RPMI7951 (cell line): ENCODE measurements at regions not wholly inside any gene's neighbourhood (a gene's known extent, or its start where the extent isn't known, plus 50 kb on each side); places are given as distances from the start of the nearest gene placed in this dataset.

Experiments
- DNase-seq: peaks from one replicate; pipeline ENCODE4 v3.0.0-alpha.2; 2012; ENCODE audit warnings: low read depth

DNA sequence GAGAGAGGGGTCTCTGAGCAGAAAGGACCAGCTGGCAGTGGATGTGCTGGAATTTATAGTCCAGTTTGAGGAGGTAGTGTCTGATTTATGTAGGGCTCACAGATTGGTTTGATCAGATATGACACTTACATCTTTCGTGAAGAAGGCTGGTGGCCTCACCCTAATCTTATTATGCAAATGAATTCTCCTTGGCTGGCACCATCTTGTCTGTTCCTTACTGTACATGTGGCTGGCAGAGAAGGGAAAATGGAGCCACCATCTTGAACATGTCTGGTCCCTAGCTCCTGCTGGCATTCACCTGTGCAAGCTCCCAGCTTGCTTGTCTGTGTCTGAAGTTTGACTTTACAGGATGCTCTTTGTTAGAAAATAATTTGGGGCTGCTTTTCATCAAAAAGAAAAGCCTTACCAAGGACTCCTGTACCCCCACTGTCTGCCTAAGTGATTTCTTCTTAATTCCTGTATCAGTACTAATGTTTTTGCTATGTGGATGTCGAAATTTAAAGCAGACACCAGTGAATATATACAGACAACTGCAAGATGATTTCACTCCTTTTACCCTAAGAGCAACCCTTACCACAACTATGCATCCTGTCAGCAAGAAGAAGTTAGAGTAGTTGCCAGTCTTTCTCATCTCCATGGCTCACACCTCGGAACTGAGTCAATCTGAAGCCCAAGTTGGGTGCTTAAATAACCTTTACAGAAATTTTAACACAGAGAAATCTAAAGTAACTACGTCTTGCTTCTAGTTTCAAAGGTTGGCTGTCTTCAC is 322.0 kb upstream of the SEMA3D start:
- peak; percentile 10 for DNase-seq

DNA sequence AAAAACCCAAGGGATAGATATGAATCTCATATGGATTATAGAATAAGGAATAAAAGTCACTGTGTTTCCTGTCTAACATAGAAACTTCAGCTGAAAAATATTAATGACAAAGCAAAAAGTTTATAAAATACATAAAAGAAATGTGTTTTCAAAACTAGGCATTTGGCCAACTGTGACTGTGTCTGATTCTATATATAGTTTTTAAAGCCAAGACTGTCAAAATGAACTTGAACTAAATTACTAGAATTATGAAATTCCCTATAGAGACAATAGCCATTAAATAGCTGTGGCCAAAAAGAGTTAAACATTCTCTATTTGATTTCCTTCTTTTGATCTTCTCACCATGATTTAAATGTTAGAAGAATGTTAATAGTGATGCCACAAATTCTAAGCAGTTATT is 311.2 kb upstream of the SEMA3D start:
- DNase-seq = no peak

DNA sequence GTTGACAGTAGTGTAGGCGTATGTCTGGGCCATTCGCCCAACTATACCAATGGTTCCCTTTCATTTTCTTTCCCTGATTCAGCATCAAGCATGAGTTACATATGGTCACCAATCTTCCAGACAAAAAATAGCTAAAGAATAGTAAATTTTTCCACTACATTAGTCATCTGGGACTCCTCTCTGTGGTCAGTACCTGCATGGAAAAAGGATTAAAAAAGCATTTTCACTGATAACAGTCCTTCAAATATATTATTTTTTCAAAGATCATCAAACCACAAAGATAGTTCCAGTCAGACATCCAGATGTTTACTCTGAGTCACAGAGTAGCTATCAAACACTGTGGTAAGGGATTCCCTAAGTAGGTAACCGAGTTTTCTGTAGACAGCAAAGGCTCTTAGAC is 302.6 kb upstream of the SEMA3D start:
- DNase-seq = peak; percentile 82

DNA sequence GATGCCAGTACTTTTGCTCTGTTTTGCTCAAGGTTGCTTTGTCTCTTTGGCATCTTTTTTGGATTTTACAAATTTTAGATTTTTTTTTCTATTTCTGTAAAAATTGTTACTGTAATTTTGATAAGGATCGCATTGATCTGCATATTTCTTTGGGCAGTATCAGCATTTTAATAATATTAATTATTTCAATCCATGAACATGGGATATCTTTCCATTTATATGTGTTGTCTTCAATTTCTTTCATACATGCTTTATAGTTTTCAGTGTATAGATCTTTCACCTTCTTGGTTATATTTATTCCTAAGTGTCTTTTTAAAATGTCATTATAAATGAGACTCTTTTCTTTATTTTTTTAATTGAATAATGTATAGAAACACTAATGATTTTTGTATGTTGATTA is 301.6 kb upstream of the SEMA3D start:
- no peak for DNase-seq

DNA sequence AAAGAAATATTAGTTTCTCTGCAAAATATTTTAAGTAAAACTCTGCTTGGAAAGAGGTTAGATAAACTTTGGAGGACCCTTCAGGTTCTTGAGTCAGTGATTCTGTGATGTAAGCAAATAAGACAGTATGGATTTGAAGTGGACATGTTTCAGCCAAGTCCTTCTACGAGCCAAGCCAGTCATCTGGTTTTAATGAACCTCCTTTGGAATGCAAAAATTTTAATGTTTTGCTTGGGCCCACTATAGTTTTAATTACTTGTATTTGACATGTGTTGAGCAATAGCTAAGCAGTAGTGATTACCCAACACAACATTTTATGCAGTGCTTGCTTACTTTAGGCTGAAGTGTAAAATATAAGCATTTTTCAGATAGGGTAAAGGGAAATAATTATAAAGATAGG is 296.3 kb upstream of the SEMA3D start:
- DNase-seq = peak; percentile 49

DNA sequence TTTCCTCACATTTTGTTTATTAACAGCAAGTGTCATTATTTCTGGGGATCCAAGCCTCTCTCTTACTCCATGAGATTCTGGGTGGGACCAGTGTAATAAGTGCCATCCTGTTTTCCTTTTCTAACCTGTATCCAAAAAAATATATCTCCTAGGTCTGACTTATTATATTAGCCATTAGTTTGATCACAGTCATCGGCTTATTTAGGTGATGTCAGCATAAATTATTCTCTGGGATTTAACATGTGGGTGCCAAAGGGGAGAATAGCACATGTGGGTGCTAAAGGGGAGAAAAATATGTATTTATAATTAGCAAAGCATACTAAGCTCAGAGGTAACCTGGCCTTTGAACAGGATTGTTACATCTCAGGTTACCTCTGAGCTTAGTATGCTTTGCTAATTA is 293.8 kb upstream of the SEMA3D start:
- DNase-seq = no peak

DNA sequence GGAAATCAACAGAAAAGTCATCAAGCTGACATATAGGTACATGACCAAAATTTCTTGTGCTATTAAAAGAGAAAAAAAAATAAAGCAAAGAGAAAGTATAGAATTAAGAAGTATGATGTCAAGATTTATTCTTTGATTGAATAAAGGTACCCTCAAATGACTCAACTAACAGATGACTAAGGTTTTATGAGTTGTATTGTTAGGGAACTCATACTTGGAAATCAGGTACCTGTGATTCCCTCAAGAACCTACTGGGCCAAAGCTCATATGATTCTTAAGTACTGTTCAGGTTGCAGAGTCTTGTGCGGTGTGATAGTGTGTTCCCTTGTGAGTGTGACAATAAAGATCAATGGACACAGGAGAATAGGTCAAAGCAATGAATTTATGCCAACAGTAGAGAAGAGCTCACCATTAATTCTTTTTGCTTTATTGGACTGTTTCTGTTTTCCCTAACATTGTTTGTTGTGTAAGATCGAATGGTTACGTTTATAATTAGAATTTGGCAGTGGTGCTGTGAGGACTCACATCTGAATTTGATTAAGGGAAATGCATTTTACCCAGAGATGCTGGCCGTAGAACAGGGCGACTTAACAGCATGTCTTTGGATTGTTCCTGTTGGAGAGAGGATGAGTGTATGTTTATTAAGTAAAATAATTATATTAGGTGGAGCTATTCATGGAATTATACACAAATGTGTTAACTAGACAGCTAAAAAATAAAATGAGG is 293.2 kb upstream of the SEMA3D start:
- peak; percentile 18 for DNase-seq

DNA sequence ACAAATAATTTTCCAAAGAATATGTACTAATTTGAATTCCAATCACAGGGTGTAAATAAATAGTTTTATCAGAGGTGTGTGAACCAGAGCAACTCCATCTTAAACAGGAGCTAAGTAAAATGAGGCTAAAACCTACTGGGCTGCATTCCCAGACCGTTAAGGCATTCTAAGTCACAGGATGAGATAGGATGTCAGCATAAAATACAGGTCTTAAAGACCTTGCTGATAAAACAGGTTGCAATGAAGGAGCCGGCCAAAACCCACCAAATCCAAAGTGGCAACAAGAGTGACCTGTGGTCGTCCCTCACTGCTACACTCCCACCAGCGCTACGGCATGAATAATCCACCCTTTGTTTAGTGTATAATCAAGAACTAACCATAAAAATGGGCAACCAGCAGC is 291.7 kb upstream of the SEMA3D start:
- DNase-seq = no peak

DNA sequence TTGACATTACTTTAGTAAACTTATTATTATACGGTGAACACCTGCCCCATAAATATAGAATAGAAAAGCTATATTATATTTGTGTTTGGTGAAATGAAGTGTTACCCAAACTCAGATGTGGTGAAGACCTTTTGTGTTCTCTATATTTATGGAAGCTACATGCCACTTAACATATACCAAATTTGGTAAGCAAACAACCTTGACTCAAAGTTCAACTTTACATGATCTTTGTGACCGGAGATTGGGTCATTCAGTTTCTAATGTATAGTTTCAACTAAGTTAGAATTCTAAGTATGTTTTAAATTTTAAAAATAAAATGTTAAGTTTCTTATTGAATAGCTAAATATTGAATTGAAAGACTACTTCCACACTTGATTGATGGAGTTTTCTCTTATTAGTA is 288.6 kb upstream of the SEMA3D start:
- DNase-seq = no peak

DNA sequence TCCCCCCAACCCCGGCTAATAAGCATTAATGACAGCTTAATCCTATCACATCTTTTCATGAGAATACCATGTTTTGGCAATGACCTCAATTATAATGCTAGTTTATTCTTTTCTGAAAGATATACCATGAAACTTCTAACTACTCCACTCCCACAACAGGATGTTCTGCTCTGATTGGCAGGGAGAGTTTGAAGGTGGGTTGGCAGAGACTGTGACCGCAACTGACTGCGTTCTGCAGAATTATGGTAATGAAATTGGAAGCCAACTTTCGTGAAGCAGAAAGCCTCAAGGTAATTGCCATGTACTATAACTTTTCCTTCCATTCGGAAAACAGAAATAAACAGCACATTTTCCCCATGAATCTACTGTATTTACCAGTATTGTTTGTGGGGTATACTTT is 288.2 kb upstream of the SEMA3D start:
- no peak for DNase-seq

DNA sequence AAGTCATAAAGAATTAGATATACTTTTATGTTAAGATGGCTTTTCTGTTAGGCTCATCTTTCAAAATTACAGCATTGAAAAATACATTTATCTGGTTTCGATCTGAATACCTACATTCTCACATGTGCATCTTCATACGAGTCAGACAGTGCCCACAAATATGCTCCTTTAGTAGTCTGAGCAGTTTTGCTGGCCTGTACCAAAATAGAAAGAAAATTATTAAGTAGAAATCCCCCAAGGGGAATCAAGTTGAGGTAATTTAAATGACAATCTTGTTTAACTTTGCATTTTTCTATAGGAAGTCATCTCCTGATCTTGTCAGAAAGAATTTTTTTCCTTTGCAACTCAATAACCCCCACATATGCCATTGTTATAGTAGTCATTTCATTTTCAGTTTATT is 287.4 kb upstream of the SEMA3D start:
- peak; percentile 3 for DNase-seq

DNA sequence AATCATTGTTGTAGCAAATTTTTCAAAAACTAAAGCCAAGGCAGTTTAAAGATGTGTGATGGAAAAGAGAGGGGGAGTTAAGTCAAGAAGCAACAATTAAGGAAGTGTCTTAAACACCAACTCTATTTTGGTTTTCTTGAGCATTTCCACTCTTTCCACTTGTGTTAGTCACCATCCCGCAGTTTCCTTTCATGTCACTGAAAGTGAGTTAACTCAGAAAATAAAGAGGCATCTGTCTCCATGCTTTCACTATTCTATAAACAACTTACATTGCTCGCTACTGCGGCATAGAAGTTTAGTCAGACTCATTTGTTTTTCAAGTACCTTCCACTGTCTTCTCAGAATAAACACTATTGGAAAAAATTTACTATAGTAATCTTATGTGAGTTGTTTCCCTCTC is 284.9 kb upstream of the SEMA3D start:
- DNase-seq = peak; percentile 67

DNA sequence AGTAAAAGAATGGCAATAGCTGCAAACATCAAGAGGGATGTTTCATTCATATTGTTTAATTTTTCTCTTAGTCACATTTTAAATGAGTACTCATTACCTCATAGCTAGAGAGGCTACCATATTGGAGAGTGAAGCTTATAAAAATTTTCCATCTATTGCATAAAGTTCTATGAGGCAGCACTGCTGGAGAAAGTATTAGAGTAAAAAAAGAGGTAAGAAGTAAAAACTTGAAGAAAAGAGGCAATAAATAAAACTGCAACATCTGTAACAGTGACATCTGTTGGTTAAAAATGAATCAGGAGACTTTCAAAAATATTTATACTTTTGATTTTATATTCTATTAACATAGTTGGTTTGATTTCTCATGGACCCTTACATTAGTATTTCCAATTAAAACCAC is 284.5 kb upstream of the SEMA3D start:
- DNase-seq = no peak

DNA sequence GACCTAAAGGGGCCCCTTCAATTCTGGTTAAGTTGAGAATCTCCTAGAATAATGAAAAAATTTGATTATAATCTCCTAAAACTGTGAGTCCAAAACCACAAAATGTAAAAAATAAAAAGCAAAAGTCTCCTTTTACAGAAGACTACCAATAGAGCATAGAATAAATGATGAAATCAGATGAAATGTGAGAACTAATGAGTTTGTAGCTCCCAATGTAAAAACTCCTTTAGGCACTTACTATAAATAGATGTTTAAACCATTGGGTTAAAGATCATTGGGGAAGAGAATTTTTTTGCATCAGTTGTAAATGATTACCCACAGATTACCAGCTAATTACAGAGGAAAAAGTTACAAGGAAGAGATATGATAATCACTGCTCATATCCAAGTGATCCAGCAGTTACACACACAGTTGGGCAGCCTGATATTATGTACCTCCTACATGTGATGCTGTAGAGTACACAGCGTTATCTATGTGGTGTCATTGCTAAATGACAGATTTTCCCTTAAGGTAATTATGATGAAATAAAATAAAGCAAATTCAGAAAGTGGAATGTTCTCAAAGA is 282.7 kb upstream of the SEMA3D start:
- peak; percentile 23 for DNase-seq

DNA sequence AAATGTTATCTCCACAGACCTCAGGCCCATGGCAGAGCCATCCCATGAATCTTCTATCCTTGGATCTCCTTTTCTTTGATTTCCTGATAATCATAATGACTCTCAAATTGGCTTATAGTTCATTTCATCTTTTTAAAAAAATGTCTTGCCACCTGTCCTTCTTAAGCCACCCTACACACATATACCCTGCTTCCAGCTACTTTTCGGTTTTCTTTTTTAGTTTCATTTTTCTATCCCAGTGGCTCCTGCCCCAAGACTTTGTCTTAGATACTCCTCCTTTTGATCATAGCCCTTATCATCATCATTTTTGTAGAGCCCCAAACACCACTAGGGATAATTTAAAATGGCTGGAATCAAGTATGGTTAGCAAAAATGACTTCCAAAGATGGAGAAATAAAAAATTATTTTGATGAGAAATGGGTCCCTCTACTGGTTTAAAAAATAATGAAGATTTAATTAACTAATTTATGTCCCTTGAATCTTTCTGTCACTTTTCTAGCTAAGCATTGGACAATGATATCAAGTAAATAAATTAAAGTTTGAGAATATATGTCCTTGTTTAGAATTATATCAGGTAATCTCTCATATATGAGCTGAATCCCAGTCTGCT is 277.3 kb upstream of the SEMA3D start:
- DNase-seq = no peak

DNA sequence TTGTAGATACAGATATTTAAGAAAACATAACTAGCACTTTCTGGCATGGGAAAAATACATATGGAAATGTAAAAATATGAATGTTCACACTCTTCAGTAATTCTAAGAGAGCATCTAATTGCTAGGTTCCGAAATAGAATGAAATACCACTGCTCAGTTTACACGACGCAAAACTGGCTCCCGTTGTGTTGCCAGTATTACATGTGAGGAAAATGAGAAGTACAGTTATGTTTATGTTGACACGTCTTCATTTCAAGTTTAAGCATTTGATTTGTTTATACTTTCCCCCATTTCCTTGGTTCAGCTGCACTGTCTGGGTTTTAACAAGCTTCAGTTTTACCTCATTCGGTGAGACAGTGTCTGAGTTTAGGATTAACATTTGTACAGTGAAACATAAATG is 275.8 kb upstream of the SEMA3D start:
- no peak for DNase-seq

DNA sequence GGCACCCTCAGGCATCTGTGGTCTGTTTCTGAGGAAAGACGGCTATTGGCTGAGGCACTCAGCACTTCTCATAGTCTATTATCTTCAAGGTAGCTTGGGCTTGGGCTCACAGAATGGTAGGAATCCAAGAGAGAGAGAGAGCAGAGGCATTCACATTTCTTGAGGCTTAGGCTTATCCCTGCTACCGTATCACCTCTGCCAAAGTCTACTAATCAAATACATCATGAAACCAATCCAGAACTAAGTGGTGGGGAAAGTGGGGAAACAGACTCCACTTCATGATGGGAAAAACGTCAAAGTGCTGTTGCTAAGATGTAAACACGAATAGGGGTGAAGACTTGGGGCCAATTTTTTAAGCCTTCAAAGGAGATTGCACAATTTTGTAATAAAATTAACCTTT is 271.1 kb upstream of the SEMA3D start:
- no peak for DNase-seq

DNA sequence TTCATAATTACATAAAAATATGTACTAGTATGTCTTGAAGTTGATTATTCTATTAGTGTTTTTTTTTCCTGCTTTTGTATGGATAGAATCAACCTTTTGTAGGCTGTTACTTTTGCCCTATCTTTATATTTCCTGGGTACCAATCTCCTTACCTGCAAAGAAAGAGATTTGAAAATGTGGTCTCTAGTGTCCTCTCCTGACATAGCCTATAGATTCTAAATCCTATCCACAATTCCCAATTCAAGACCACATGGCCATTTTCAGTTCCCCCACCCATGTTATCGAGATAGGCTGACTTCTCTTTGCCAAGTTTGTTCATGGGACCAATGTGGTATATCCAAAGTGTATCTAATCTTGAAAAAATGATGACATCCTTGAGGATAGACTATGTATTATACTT is 269.4 kb upstream of the SEMA3D start:
- no peak for DNase-seq

DNA sequence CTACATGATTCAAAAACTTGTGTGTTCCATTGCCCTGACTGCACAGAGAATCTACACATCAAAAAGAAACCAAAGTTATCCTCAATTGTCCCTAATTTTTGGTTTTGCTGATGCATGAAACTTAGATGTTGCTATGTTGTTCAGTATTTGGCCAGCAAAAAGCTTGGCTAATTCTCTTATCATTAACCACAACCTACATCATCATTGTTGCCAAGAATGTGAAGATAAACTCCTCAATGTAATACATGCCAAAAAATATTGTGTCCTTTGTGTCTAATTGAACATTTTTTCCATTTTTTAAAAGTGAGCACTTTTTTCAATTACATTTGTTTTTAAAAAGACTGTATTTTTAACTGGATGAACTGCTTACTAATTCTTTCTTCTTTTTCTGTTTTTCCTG is 268.0 kb upstream of the SEMA3D start:
- no peak for DNase-seq

DNA sequence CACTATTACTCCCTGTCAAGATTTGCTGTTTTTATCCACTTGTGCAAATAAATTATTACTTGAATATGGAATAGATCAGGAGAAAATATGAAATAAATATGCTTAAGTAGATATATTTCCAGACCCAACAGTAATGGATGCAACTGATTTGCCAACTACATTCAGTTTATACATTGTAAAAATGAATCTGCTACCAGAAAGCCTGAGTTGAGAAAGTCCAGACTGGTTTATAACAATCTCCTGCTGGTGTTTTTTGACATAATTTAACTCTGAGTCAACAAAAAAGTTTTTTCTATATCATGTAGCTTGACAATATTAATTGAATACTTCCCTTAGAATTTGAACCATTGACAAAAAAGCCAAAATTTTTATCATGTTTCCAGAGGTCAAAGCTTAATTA is 265.8 kb upstream of the SEMA3D start:
- no peak for DNase-seq

DNA sequence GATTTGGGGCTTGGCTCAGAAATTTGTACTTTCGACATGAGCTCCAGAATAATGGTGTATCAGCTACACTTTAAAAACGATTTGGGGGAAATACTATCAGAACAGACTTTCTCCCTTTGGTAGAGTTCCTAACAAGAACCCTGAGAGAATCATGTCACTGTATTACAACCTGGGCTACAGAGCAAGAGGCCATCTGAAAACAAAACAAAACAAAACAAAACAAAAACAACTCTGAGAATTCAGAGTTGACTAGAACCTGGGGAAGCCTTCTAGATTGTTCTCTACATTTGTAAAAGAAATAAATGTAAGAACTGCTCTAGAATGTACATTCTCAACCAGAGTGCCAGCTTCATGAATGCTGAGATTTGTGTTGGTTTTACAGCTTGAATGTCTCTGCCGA is 262.6 kb upstream of the SEMA3D start:
- no peak for DNase-seq

DNA sequence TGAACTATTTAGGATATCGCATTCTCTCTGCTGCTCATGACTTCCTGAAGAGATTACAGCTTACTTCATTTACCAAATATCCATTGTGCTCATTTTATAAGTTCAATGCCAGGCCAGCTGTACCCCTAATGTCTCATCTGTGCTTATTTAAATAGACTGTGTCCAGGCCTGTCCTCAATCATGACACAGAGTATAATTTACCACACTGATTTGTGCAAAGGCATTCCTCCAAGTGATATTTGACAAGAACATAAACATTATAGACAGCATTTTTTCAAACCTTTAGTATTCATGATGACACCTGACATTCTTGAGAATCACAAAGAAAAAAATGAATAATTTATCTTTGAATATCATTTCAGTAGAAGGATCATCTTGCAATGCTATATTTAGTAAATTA is 260.1 kb upstream of the SEMA3D start:
- DNase-seq = no peak

DNA sequence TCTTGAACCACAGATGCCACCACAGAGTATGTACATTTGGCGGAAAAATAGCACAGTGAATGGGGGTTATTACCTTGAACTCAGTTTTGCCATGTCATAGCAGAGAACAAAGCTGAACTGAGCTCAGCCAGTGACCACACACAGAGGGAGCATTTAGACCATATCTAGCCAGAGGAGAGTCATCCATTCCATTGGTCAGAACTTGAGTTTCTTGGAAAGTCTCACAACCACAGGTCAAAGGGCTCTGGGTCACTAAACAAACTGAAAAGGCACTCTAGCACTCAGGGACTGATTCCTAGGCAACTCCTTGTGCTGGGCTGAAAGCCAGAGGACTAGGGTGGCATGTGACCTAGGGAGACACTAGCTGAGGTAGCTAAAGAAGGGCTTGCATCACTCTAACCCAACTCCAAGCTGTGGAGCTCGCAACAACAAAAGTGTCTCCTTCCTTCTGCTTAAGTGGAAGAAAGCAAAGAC is 239.7 kb upstream of the SEMA3D start:
- DNase-seq = peak; percentile 39
